Ovary (tissue), 7 donors: ENCODE measurements at regions not wholly inside any gene's neighbourhood (a gene's known extent, or its start where the extent isn't known, plus 50 kb on each side); places are given as distances from the start of the nearest gene placed in this dataset.
"Not testable (repeated sequence)": the region's sequence is repeated elsewhere in the genome, so short reads cannot be mapped to it uniquely, and the experiment has no call there.

Experiments
- DNase-seq, 5 donors: peaks; one replicate each; pipeline ENCODE4 v3.0.0-alpha.2; 2019 to 2020
- H3K27ac ChIP-seq, 2 donors: fragments of 200-600 bp; one replicate each; pipeline versions ENCODE4 v1.5.1 to v1.8.0; 2019 to 2022
- H3K27me3 ChIP-seq: fragments of 200-600 bp; one replicate; pipeline ENCODE4 v1.8.0; 2022
- H3K36me3 ChIP-seq: fragments of 200-600 bp; sonication (generic); one replicate; pipeline ENCODE4 v1.5.1; 2019
- H3K4me1 ChIP-seq: one replicate; pipeline ENCODE4 v1.8.1; 2013; ENCODE audit warnings: mild to moderate bottlenecking, moderate library complexity; ENCODE audit not compliant: insufficient read depth
- H3K4me3 ChIP-seq: fragments of 200-600 bp; sonication (generic); one replicate; pipeline ENCODE4 v1.5.1; 2017
- H3K9me3 ChIP-seq, 2 donors: fragments of 200-600 bp in 1 of 2; sonication (generic) in 1 of 2; one replicate each; pipeline versions ENCODE4 v1.5.1 to v1.8.1; 2013 to 2019; ENCODE audit warnings: mild to moderate bottlenecking in 1 of 2, moderate library complexity in 1 of 2
- CTCF ChIP-seq, 3 donors: fragments of 450-650 bp in 2 of 3; fragments of 200-600 bp in 1 of 3; IDR thresholded peaks; one replicate each; pipeline versions ENCODE4 v1.5.1 to v1.8.0; 2016 to 2022; ENCODE audit warnings: antibody characterized with exemption in 3 of 3, mild to moderate bottlenecking in 1 of 3
- EP300 ChIP-seq: sonication (generic); formaldehyde crosslinking; IDR thresholded peaks from one replicate; pipeline ENCODE4 v1.6.1; 2017; ENCODE audit warnings: antibody characterized with exemption
- POLR2A ChIP-seq: fragments of 450-650 bp; IDR thresholded peaks from one replicate; pipeline ENCODE4 v1.6.1; 2017; ENCODE audit warnings: antibody characterized with exemption, mild to moderate bottlenecking, moderate library complexity
- WGBS, 3 donors: extraction: QIAGEN DNeasy Blood & Tissue Kit in 1 of 3; methylation state at CpG; one replicate each; pipeline versions ENCODE4 v1.1.5 to v1.1.7; 2013 to 2017; 5-methylcytosine and 5-hydroxymethylcytosine counted together
- intact Hi-C, 4 donors: fragments of 100-400 bp; cut with DNase I; formaldehyde crosslinking; loops; one replicate each; pipeline versions ENCODE4 v1.11.0 to v1.15.1; 2022 to 2023
- donor health status: DM: no; HTN: no; CAD: no; lungs with moderate emphysema.
- donor health status: DM: no; HTN: no; CAD: no.
- donor health status: Bipolar disorder and iron deficiency.
- donor health status: DM: no; HTN: no; CAD: no.
- donor health status: DM: yes; HTN: yes; CAD: no.

DNA sequence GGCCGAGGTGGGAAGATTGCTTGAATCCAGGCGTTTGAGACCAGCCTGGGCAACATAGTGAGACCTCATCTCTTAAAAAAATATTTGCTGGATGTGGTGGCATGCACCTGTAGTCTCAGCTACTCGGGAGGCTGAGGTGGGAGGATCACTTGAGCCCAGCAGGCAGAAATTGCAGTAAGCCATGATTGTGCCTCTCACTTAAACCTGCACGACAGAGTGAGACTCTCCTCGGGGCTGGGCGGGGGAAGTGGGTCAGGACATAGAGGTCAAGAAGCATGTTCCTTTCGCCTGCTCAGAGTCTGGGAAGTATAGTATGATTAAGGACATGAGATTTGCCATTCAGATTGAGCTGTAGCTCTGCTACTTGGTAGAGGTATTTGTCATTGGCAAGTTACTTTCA is 52.3 kb downstream of the SEPTIN7 start:
- H3K4me1 ChIP-seq, H3K27me3 ChIP-seq, H3K36me3 ChIP-seq, H3K9me3 ChIP-seq, intact Hi-C loops, DNase-seq, H3K27ac ChIP-seq, H3K4me3 ChIP-seq: not testable (repeated sequence)
- WGBS, 3 donors, result 88 to 91% (median 91%) methylated on average over 7 of the region's 7 CpGs

DNA sequence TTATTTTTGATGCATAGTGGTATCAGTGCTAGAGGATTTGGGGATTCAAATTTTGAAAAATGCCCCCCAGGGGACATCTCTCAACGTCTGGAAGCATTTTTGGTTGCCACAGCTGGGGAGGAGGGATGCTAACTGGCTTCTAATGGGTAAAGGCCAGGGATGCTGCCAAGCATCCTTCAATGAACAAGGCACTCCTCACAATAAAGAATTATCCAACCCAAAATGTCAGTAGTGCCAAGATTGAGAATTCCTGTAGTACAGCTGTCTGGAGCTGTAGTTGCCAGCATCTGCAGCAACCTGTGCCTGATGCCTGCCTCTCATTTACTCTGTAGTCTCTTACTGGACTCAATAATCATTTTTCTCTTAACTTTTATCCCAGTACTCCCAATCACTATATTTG is 53.5 kb downstream of the SEPTIN7 start:
- no peaks in the 10 kb centered on the region for H3K27me3 ChIP-seq
- intact Hi-C loops, result no loop called here
- WGBS, 3 donors, result 48 to 65% (median 50%) methylated on average over 1 of the region's 1 CpG
- no peaks in the 10 kb centered on the region for H3K9me3 ChIP-seq
- H3K4me3 ChIP-seq, result no peak overlapping the region
- DNase-seq, result no peak
- H3K27ac ChIP-seq, result no peak overlapping the region
- H3K36me3 ChIP-seq, result no peaks in the 10 kb centered on the region
- TF ChIP-seq CTCF (IDR thresholded peaks at IDR 0.05) (no peak), EP300 (no peak), POLR2A (no peak)
- peaks cover 3% of the 10 kb centered on the region for H3K4me1 ChIP-seq

DNA sequence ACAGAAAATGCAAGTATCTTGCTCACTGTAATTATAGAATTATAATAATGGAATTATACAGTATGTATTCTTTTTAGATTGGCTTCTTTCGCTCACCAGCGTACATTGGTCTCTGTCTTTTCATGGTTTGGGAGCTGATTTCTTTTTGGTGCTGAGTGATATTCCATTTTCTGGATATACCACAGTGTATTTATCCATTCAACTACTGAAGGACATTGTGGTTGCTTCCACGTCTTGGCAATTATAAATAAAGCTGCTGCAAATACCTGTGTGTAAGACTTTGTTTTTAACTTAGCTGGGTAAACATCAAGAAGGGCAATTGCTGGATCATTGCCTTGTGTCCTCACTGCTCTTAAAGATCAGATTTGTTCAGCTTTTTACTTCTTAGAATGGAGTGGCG is 55.3 kb downstream of the SEPTIN7 start:
- TF ChIP-seq POLR2A, result no peak
- no peak for TF ChIP-seq EP300
- TF ChIP-seq CTCF (IDR thresholded peaks at IDR 0.05), result no peak
- H3K27me3 ChIP-seq, result no peaks in the 10 kb centered on the region
- no peak overlapping the region for H3K27ac ChIP-seq
- H3K36me3 ChIP-seq, result no peaks in the 10 kb centered on the region
- H3K4me3 ChIP-seq, result no peak overlapping the region
- intact Hi-C loops, result loop anchor here in 1 of 4 donors (5.0 kb wide), 1 partner anchor 671 kb away; no protein-coding TSS in a partner anchor
- DNase-seq, result no peak
- H3K4me1 ChIP-seq, result peaks cover 3% of the 10 kb centered on the region
- 72 to 73% (median 72%) methylated on average over 4 of the region's 4 CpGs for WGBS, 3 donors
- H3K9me3 ChIP-seq, result no peaks in the 10 kb centered on the region

DNA sequence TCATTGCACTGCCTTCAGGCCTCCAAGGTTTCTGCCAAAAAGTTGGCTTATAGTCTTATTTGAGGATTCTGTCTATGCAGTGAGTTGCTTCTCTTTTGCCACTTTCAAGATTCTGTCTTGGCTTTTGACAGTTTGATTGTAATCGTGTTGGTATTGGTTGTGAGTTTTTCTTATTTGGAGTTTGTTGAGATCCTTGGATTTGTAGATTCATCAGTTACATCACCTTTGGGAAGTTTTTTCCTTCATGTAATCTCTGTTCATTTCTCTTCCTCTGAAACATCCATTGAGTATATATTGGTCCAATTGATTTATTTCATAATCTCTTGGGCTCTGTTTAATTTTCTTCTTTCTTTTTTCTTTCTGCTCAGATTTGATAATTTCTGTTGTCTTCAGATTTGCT is 59.8 kb downstream of the SEPTIN7 start:
- 96 to 98% (median 97%) methylated on average over 1 of the region's 1 CpG for WGBS, 3 donors
- DNase-seq, result no peak
- no peak overlapping the region for H3K27ac ChIP-seq
- intact Hi-C loops, result no loop called here
- no peaks in the 10 kb centered on the region for H3K9me3 ChIP-seq
- H3K27me3 ChIP-seq, result no peaks in the 10 kb centered on the region
- no peaks in the 10 kb centered on the region for H3K4me1 ChIP-seq
- no peaks in the 10 kb centered on the region for H3K36me3 ChIP-seq
- no peak overlapping the region for H3K4me3 ChIP-seq
- no peak for TF ChIP-seq POLR2A
- TF ChIP-seq CTCF (IDR thresholded peaks at IDR 0.05), result no peak
- TF ChIP-seq EP300, result no peak

- DNase-seq, result no peak
- TF ChIP-seq CTCF (IDR thresholded peaks at IDR 0.05) (no peak), EP300 (no peak), POLR2A (no peak)
- no peak overlapping the region for H3K27ac ChIP-seq
- WGBS, 3 donors, result 85 to 88% (median 86%) methylated on average over 3 of the region's 3 CpGs
- H3K4me1 ChIP-seq, result peaks cover 2% of the 10 kb centered on the region
- no peaks in the 10 kb centered on the region for H3K36me3 ChIP-seq
- intact Hi-C loops, result no loop called here
- H3K27me3 ChIP-seq, result no peaks in the 10 kb centered on the region
- no peak overlapping the region for H3K4me3 ChIP-seq
- no peaks in the 10 kb centered on the region for H3K9me3 ChIP-seq
Observed at GRCh38 chr7:35865287-35865686, 64.4 kb downstream of the SEPTIN7 start.
